HG03159 (cell line): ENCODE measurements at regions not wholly inside any gene's neighbourhood (a gene's known extent, or its start where the extent isn't known, plus 50 kb on each side); places are given as distances from the start of the nearest gene placed in this dataset.

Source experiments
- ATAC-seq: cut with Tn5 transposase; IDR thresholded peaks from one replicate; pipeline ENCODE4 v1.9.1; 2021; ENCODE audit warnings: mild to moderate bottlenecking, moderate library complexity; ENCODE audit not compliant: unreplicated experiment

GRCh38 chr10:56928714-56929113 is 567.7 kb upstream of the ZWINT start:
- no peak for ATAC-seq

- ATAC-seq: no peak
Observed at GRCh38 chr10:56927701-56928100, 566.6 kb upstream of the ZWINT start.

- no peak for ATAC-seq
Observed at GRCh38 chr10:56920601-56921261, 559.7 kb upstream of the ZWINT start.

- no peak for ATAC-seq
Observed at GRCh38 chr10:56912043-56912442, 551.0 kb upstream of the ZWINT start.

GRCh38 chr10:56905051-56905450 is 544.0 kb upstream of the ZWINT start:
- no peak for ATAC-seq

- ATAC-seq: no peak
Observed at GRCh38 chr10:56902554-56902953, 541.5 kb upstream of the ZWINT start.

GRCh38 chr10:56895306-56895705 is 534.2 kb upstream of the ZWINT start:
- ATAC-seq: no peak

GRCh38 chr10:56881218-56881617 is 520.2 kb upstream of the ZWINT start:
- ATAC-seq: no peak

- no peak for ATAC-seq
Observed at GRCh38 chr10:56880606-56881005, 519.5 kb upstream of the ZWINT start.

GRCh38 chr10:56874950-56875349 is 513.9 kb upstream of the ZWINT start:
- ATAC-seq: no peak

GRCh38 chr10:56871160-56871668 is 510.2 kb upstream of the ZWINT start:
- no peak for ATAC-seq

- ATAC-seq: no peak
Observed at GRCh38 chr10:56867236-56867635, 506.2 kb upstream of the ZWINT start.

- no peak for ATAC-seq
Observed at GRCh38 chr10:56856569-56856968, 495.5 kb upstream of the ZWINT start.

- ATAC-seq: no peak
Observed at GRCh38 chr10:56844978-56845529, 484.0 kb upstream of the ZWINT start.

- peak; percentile 96 for ATAC-seq
Observed at GRCh38 chr10:56836659-56837058, 475.6 kb upstream of the ZWINT start.

- no peak for ATAC-seq
Observed at GRCh38 chr10:56831681-56832080, 470.6 kb upstream of the ZWINT start.

GRCh38 chr10:56823849-56824248 is 462.8 kb upstream of the ZWINT start:
- ATAC-seq: peak; percentile 91

GRCh38 chr10:56805022-56805421 is 444.0 kb upstream of the ZWINT start:
- ATAC-seq: no peak

- ATAC-seq: no peak
Observed at GRCh38 chr10:56785292-56785691, 424.2 kb upstream of the ZWINT start.

GRCh38 chr10:56782503-56782902 is 421.4 kb upstream of the ZWINT start:
- ATAC-seq: no peak

GRCh38 chr10:56771343-56771742 is 410.3 kb upstream of the ZWINT start:
- ATAC-seq: no peak

GRCh38 chr10:56763090-56763489 is 402.0 kb upstream of the ZWINT start:
- ATAC-seq: no peak

GRCh38 chr10:56745490-56745889 is 384.4 kb upstream of the ZWINT start:
- no peak for ATAC-seq
